HG03558 (cell line): ENCODE measurements at regions not wholly inside any gene's neighbourhood (a gene's known extent, or its start where the extent isn't known, plus 50 kb on each side); places are given as distances from the start of the nearest gene placed in this dataset.

Experiments used
- ATAC-seq: cut with Tn5 transposase; IDR thresholded peaks from one replicate; pipeline ENCODE4 v1.9.1; 2021; ENCODE audit warnings: moderate number of reproducible peaks; ENCODE audit not compliant: unreplicated experiment; ENCODE audit errors: extremely low read depth

DNA sequence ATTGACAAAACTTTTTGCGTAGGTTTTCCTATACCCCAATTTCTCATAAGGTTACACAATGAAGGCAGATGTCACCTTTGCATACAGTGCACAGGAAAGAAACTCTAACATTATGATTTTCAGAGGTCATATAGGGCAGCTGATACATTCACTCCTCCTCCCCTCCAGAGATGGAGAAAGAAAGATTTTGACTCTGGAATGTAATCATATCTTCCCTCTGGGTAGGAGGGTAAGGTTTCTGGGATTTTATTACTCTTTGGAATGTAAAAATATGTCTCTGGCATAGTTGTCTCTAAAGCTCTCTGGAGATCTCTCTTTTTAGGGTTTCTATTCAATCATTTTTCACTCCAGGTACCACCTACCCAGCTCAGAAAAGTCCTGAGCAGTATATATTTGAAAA, 398.3 kb downstream of the GPD2 start:
- no peak for ATAC-seq

- no peak for ATAC-seq
These were observed 401.6 kb downstream of the GPD2 start for GRCh38 chr2:156837635-156838370.

GRCh38 chr2:156841321-156841720, 405.1 kb downstream of the GPD2 start:
- ATAC-seq: no peak

- ATAC-seq: no peak
These were observed 409.8 kb downstream of the GPD2 start for GRCh38 chr2:156845806-156846558.

GRCh38 chr2:156852210-156852609, 405.3 kb upstream of the GALNT5 start:
- no peak for ATAC-seq

DNA sequence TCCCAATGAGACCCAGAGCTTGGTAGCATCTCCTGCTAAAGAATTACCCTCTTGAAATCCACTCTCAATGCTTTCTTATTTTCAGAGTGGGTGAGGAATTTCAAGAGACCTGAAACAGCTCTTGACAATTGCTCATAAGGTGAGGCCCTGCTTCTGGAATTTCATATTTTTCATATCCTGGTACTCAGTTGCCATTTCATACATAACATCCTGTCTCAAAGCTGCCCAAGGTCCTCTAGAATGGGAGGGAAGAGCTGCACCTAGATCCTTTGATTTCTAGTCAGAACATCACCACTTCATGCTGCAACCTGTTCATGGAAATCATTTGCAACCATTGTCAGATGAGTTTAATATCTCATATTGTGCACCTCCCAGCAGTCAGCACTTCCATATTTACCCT, 404.8 kb upstream of the GALNT5 start:
- no peak for ATAC-seq

- no peak for ATAC-seq
These were observed 393.2 kb upstream of the GALNT5 start for GRCh38 chr2:156864325-156864724.

DNA sequence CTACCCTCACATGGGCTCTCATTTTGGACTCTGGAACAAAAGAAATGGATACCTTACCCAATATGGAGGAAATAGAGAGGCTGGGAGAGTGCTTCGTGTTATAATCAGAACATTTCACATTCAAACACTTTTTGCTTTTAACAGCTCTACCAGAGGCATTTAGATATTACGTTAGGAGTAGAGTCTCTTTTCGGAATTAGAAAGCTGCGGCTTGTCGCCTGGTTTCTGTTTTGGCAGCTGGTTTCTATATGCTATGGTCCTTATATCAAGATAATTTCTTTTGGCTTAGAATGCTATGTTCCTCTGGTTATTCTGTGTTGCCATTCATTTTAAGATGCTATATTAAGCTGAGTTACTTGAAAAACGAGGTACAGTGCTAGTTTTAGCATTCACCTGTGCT, 392.8 kb upstream of the GALNT5 start:
- no peak for ATAC-seq

GRCh38 chr2:156867201-156867600, 390.3 kb upstream of the GALNT5 start:
- no peak for ATAC-seq

DNA sequence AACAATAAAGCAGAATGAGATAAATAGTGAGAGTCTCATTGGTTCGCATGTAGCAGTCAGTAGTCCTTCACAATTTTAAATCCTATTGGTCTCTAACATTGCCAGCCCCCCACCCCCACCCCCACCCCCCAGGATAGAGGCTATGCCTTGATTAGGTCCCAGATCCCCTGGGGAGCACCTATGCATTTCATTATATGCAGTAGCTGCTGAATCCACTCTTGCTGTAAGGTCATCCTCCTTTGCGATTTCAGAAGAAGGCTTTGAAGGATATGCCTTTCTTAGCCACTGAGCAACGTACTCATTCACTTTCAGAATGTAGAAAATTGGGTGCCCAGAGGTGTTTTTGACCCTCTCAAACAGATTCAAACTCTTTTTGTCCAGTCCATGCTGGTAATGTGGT, 382.8 kb upstream of the GALNT5 start:
- no peak for ATAC-seq

GRCh38 chr2:156883804-156884203, 373.7 kb upstream of the GALNT5 start:
- ATAC-seq: no peak

- no peak for ATAC-seq
These were observed 373.3 kb upstream of the GALNT5 start for GRCh38 chr2:156884216-156884615.

GRCh38 chr2:156890529-156891148, 366.9 kb upstream of the GALNT5 start:
- ATAC-seq: no peak

DNA sequence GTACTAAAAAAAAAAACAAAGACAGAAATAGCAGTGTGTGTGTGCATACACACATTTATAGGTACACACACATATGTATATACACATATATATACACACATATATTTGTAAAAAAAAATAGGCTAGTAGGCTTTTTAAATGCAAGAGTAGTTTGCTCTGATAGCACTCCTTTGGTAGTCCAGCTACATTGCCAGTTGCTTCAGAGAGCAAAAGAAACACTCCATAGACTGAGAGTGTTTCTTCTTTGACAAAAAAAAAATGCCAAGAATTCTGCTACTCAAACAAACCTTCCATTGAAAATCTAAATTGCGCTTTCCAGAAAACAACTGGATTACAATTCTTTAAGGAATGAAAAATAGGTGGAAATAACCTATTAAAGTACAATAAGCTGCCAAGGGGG, 365.9 kb upstream of the GALNT5 start:
- no peak for ATAC-seq

DNA sequence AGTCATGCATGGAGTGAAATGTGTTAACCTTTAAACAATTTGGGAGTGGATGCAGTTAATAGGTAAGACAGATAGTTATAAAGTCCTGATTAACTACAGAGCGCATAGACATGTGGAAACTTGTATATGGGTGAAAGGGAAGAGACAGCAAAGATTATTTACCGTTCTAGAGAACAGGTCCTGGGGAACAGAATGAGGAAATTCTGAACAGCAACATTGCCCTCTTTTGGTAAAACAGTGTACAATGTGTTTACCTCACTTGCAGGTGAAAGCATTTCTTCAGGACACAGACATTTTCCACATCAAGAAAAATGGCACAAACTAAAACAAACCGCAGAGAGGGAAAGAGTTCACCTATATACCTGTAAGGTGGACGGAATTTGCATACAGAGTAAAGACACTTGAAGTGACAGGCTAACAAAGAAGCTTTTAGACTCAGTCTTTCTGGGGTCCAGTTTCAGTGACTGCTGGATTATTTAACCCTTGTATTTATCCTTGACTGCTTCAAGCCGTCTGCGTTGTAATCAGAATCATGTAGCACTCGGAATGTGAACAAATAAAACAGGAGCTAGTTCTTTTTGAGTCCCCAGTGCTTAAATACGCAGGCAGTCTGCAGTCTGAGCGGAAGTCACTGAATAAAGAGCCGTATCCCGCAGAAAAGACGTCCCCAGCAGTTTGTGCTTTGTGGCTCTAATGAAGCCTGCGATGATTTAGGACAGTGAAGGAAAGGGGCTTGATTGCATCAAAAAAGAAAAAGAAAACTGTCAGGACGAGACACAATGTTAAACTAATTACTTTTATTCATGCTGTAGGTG, 364.8 kb upstream of the GALNT5 start:
- no peak for ATAC-seq

DNA sequence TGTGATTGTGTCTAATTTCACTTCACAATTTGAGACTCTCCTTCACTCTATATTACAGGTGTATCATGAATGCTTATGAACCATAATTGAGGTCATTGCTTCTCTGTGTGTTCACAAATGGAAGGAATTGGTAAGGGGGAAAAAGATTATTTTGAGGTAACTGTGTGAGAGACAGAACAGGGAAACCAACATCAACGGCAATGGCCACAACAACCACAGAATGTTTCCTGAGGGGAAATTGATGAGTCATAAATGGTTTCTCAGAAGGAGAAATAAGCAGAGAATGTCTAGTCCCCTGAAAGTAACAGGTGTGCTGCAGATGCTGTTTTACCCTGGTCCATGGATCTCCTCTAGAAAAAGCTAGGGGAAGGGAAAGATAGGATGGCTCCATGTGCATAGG, 361.2 kb upstream of the GALNT5 start:
- ATAC-seq: peak; percentile 98

GRCh38 chr2:156897548-156897947, 360.0 kb upstream of the GALNT5 start:
- ATAC-seq: no peak

GRCh38 chr2:156901373-156902031, 356.0 kb upstream of the GALNT5 start:
- ATAC-seq: no peak

- ATAC-seq: no peak
These were observed 354.2 kb upstream of the GALNT5 start for GRCh38 chr2:156903335-156903734.

GRCh38 chr2:156907806-156908205, 349.7 kb upstream of the GALNT5 start:
- peak; percentile 39 for ATAC-seq
